Panc1 (cell line): ENCODE measurements at regions not wholly inside any gene's neighbourhood (a gene's known extent, or its start where the extent isn't known, plus 50 kb on each side); places are given as distances from the start of the nearest gene placed in this dataset.

Source experiments
- ATAC-seq: fragments of 200-7000 bp; cut with Tn5 transposase; 2 replicates; pipeline ENCODE4 v1.9.1; 2020; ENCODE audit warnings: mild to moderate bottlenecking, moderate library complexity
- BruUV-seq: library from RNA; stranded (reverse); fragments of 400-500 nt; replicated peaks from 2 replicates; lab custom pipeline; 2021; lab: Mats Ljungman, UMichigan
- CTCF ChIA-PET: fragments of 300-600 bp; sonication (Branson Sonifier 250); formaldehyde crosslinking; loops from one replicate; lab custom pipeline; 2022; ENCODE audit warnings: antibody characterized with exemption; lab: Charles Lee
- POLR2A ChIA-PET: fragments of 300-600 bp; sonication (Branson Sonifier 250); formaldehyde crosslinking; loops from one replicate; lab custom pipeline; 2022; ENCODE audit warnings: antibody characterized with exemption; lab: Charles Lee
- DNase-seq: peaks from one replicate; pipeline ENCODE4 v3.0.0-alpha.2; 2010; ENCODE audit warnings: low read depth, low spot score
- H3K27ac ChIP-seq: 2 replicates; pipeline ENCODE4 v1.5.1; 2011; ENCODE audit warnings: mild to moderate bottlenecking, low read length, inconsistent platforms
- H3K27me3 ChIP-seq: fragments of 200-500 bp; sonication (Bioruptor generic); 2 replicates; pipeline ENCODE4 v1.6.0; 2014; ENCODE audit warnings: low read length, inconsistent platforms; ENCODE audit not compliant: control insufficient read depth, insufficient read depth
- H3K36me3 ChIP-seq: fragments of 200-500 bp; sonication (Bioruptor generic); 2 replicates; pipeline ENCODE4 v1.5.1; 2014; ENCODE audit warnings: inconsistent platforms, mild to moderate bottlenecking, low read length, moderate library complexity; ENCODE audit not compliant: control insufficient read depth, insufficient read depth
- H3K4me1 ChIP-seq: 2 replicates; pipeline ENCODE4 v1.5.1; 2011; ENCODE audit warnings: inconsistent platforms, mild to moderate bottlenecking, low read length, moderate library complexity; ENCODE audit not compliant: control insufficient read depth, insufficient read depth
- H3K4me3 ChIP-seq, 2 experiments: 2 replicates each; pipeline ENCODE4 v1.5.1; 2011 to 2012; ENCODE audit warnings: low read depth in 2 of 2, low read length in 2 of 2, mild to moderate bottlenecking in 2 of 2, inconsistent platforms in 1 of 2, moderate library complexity in 1 of 2
- H3K9me3 ChIP-seq: fragments of 200-500 bp; sonication (Bioruptor generic); 2 replicates; pipeline ENCODE4 v1.5.1; 2014; ENCODE audit warnings: low read depth, mild to moderate bottlenecking, inconsistent platforms, low read length, moderate library complexity; ENCODE audit not compliant: control insufficient read depth, insufficient read depth
- POLR2AphosphoS5 ChIP-seq: IDR thresholded peaks from 2 replicates; pipeline ENCODE4 v1.6.1; 2012; ENCODE audit warnings: mild to moderate bottlenecking, low read depth, low read length, moderate library complexity
- REST ChIP-seq, 2 experiments: IDR thresholded peaks; 2 replicates each; pipeline ENCODE4 v1.6.1; 2011 to 2012; ENCODE audit warnings: low read depth in 2 of 2, control low read depth in 1 of 2, low read length in 1 of 2, mild to moderate bottlenecking in 1 of 2, moderate library complexity in 1 of 2; ENCODE audit not compliant: insufficient read depth in 1 of 2
- SIN3A ChIP-seq: IDR thresholded peaks from 2 replicates; pipeline ENCODE4 v1.6.1; 2012; ENCODE audit warnings: low read depth, mild to moderate bottlenecking, low read length, moderate library complexity, borderline replicate concordance; ENCODE audit not compliant: insufficient read depth
- TCF7L2 ChIP-seq: IDR thresholded peaks from 2 replicates; pipeline ENCODE4 v1.6.1; 2011; ENCODE audit warnings: mild to moderate bottlenecking, low read depth, low read length, inconsistent platforms
- in situ Hi-C: cut with HindIII; loops from 2 replicates; pipeline ENCODE4 v1.10.0; 2016; ENCODE audit warnings: low sequenced_read_pairs, low pct_unique_long_range_greater_than_20kb
- intact Hi-C: fragments of 100-400 bp; cut with micrococcal nuclease; formaldehyde crosslinking; loops from one replicate; pipeline ENCODE4 v1.10.0; 2022; ENCODE audit not compliant: unreplicated experiment
- TF ChIP-seq, protein P1 (sequence below): fragments of 450-650 bp; IDR thresholded peaks from 2 replicates; pipeline ENCODE4 v1.5.1; 2017; ENCODE audit warnings: mild to moderate bottlenecking

DNA sequence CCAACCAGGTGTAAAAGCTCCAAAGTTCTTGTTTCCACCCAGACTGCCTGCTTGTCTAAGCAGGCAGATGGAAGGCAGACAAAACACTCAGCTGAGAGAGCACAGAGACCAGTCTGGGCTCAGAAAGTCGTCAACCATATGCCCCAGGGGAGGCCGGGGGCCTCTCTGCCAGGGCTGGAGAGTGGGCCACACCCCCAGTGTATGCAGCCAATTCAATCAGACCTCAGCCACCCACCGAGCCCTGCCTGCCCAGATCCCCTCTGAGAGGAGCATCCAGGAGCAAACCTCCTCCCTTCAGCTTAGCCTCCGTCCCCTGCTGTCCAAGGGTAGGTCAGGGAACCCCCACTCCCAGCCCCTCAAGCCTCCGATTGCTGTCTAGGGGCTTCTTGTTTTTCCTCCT, 196.3 kb downstream of the LSM5 start:
- Histone ChIP-seq H3K27me3 (peaks cover 4% of the 10 kb centered on the region; the same call in 1 of the 2 replicates), H3K4me1 (no peaks in the 10 kb centered on the region), H3K4me3 (no peak overlapping the region), H3K27ac (no peak overlapping the region), H3K9me3 (no peaks in the 10 kb centered on the region), H3K36me3 (no peaks in the 10 kb centered on the region)
- no TSS peak for BruUV-seq
- CTCF ChIA-PET, result no interaction called here
- in situ Hi-C loops, result no loop called here
- POLR2A ChIA-PET, result no interaction called here
- intact Hi-C loops, result no loop called here
- ATAC-seq, result no peak
- no peak for DNase-seq
- TF ChIP-seq, protein P1, sequence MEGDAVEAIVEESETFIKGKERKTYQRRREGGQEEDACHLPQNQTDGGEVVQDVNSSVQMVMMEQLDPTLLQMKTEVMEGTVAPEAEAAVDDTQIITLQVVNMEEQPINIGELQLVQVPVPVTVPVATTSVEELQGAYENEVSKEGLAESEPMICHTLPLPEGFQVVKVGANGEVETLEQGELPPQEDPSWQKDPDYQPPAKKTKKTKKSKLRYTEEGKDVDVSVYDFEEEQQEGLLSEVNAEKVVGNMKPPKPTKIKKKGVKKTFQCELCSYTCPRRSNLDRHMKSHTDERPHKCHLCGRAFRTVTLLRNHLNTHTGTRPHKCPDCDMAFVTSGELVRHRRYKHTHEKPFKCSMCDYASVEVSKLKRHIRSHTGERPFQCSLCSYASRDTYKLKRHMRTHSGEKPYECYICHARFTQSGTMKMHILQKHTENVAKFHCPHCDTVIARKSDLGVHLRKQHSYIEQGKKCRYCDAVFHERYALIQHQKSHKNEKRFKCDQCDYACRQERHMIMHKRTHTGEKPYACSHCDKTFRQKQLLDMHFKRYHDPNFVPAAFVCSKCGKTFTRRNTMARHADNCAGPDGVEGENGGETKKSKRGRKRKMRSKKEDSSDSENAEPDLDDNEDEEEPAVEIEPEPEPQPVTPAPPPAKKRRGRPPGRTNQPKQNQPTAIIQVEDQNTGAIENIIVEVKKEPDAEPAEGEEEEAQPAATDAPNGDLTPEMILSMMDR, result no peak
- TF ChIP-seq SIN3A (no peak), REST (IDR thresholded peaks at IDR 0.05; ENCODE audit: insufficient read depth in 1 of 2, low read depth in 2 of 2, low read length in 1 of 2) (no peak), POLR2AphosphoS5 (no peak), TCF7L2 (no peak)

- Histone ChIP-seq H3K4me1 (no peaks in the 10 kb centered on the region), H3K4me3 (no peak overlapping the region), H3K36me3 (no peaks in the 10 kb centered on the region), H3K9me3 (no peaks in the 10 kb centered on the region), H3K27ac (no peak overlapping the region), H3K27me3 (peaks cover 4% of the 10 kb centered on the region)
- DNase-seq (no peak), ATAC-seq (no peak)
- BruUV-seq, result no TSS peak
- TF ChIP-seq REST (IDR thresholded peaks at IDR 0.05; ENCODE audit: insufficient read depth in 1 of 2, low read depth in 2 of 2, low read length in 1 of 2) (no peak), TCF7L2 (no peak), POLR2AphosphoS5 (no peak), SIN3A (no peak)
- TF ChIP-seq, protein P1, result no peak
- POLR2A ChIA-PET, result no interaction called here
- CTCF ChIA-PET, result no interaction called here
- intact Hi-C loops (no loop called here), in situ Hi-C loops (no loop called here)
Observed at GRCh38 chr7:32289651-32290414, 200.3 kb downstream of the LSM5 start.
